Stimulated activated CD8-positive, alpha-beta memory T cell treated with anti-CD3 and anti-CD28 coated beads, Interleukin-4, amount 100 ng/mL, for 4 hours (primary cell): ENCODE measurements at regions not wholly inside any gene's neighbourhood (a gene's known extent, or its start where the extent isn't known, plus 50 kb on each side); places are given as distances from the start of the nearest gene placed in this dataset.

Experiments
- DNase-seq, 2 donors: peaks; one replicate each; pipeline ENCODE4 v3.0.0-alpha.2; 2020; ENCODE audit warnings: low read depth in 2 of 2, low spot score in 1 of 2

DNA sequence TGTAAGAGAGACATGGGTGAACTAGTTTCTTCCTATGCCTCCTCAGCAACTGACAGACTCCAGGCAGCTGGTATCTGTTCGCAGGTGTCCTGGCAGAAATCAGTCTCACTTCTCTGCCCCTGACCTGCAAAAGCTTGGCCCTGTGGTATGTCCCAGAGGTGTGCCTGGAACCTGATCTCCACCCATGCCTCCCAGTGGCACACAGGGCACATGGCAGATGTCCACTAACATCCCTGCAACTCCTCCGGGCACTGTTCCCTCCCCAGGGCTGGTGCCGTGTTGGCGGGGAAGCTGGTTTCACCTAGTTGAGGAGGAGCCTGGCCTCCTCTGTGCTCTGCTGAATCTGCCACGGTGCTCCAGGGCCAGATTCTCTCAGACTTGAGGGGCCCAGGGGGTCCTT is 123.3 kb upstream of the GGTLC1 start:
- no peak for DNase-seq

DNA sequence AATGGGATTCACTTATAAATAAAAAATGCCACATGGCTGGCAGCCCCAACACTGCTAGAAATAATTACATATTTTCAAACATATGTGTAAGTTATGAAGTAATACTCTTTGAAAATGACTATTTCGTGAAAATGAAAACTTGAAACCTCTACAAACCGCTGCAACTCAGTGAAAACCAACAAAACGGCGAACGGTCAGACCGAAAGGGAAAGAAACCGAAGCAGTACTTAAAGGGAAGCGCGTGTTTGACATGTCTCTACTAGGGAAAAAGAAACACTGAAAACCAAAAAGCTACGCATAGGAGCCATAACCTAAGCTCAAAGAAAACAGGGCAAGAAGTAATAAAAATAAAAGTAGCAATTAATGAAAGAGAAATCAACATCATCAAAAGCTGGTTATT is 121.0 kb upstream of the GGTLC1 start:
- no peak for DNase-seq

DNA sequence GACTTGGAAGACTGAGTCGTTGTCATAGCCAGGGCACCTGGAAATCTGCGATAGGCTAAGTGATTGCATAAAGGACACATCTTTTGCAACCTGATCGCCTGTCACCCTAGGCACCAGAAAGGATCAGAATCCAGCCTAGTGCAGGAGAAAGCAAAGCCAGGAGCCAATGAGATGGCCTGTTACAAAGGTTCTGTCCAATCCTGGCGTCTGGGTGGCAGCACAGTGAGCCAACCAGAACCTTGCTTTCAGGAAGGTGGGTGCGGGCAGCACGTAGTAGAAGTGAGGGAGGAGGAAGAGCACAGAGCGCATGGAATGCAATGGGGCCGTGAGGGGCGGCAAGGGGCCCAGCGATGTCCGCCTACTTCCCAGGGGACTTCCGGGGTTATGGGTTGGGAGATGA is 120.4 kb upstream of the GGTLC1 start:
- peak in 1 of 2 donors; percentile 14 for DNase-seq

DNA sequence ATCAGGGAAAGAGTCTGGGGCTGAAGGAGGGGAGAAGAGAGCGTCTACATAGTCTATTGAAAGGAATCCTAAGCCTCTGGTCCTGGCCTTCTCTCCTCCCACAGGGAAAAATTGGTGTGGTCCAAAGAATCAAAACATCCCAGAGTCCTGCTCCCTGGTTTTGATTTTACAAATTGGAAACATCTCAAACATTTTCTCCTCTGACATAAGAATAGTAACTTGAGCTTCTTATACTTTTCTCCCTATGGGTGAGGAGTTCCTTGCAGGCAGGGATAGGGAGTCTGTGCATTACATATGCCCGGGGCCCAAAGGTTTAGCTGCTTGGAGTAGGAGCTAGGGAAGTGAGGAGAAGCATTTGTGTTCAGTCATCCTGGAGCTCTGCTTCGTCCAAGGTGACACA is 120.0 kb upstream of the GGTLC1 start:
- no peak for DNase-seq

DNA sequence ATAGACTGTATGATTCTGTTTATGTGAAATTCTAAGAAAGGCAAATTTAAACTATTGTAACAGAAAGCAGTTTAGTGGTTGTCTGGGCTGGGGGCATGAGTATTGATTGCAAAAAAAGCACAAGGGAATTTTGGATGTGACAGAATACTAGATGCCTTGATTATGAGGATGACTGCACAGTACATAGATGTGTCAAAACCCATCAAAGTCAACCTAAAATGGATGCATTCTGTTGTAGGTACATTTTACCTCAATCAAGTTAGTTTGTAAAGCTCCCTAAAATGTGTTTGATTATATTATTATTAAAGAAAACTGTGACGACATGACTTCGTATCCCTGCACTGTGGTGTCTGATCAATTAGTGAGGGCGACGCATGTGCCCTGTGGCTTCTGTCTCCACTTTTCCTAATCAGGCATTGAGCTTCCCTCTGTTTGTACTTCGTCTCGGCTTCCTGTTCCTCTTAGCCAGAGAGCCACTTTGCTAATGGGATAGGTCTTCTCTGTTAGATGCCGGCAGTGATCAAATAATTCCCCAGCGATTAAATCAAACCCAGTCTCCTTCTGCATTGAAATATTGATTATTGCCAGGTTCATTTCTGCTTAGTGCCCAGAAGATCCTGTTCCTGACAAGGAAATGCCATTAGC is 118.3 kb upstream of the GGTLC1 start:
- no peak for DNase-seq

DNA sequence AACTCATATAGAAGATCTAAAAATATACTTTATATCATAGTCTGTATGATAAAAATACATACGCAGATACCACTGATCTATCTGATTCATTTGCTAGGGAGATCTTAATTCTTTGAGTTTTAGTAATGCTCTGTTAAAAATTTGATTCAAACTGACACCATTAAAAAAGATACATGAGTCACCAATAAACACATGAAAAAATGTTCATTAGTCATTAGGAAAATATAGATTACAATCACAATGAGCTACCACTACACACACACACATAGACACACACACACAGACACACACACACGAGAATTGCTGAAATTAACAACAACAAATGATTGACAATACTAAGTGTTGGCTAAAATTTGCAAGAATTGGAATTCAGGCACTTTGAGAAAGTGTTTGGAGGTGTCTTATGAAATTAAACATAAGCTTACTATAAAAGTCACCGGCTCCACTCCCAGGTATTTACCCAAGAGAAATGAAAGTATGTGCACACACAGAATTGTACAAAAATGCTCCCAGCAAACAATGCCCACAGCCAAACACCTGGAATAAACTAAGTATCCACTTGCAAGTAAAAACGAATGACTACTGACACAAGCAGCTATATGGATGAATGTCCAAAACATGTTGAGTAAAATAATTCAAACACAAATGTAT is 117.7 kb upstream of the GGTLC1 start:
- no peak for DNase-seq

DNA sequence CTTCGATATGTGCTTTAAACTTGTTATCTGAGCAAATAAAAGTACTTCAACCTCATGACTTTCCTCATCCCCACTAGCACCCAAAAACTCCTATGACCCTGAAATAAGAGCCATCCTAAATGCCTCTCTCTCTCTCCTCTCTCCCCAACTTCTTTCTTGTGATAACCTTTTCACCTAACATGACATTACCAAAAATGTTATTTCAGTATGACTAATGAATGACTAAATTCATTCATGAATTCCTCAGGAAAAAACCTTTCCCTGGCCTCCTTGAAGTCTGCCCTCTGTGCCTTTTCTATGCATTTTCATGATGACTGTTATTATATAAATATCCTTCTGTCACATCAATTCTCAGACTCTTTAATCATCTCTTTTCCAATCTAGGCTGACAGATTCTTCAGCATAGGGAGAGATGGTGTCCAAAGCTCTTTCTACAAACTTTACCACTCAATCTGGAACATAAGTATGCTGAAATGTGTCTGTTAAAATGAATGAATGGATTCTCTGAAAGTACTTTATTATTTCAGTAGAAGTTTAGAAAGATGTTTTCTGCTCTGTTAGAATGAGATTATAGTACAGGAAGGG is 114.3 kb upstream of the GGTLC1 start:
- no peak for DNase-seq

DNA sequence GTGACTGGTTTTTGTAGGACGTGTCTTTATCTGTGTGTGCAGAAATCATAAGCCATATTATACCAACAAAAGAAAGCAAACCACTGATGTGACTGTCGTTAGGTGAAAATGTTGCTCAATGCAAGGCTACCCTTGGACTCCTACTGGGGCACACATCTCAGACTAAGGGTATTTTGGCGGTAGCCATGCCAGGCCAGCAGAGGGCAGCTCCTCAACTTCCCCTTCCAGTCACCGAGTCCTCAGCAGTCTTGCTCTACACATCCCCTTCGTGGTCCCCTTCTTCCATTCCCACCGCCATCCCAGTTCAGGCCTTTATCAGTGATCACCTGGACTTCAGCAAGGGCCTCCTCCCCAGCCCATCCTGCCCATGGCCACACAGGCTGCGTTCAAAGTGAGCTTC is 113.7 kb upstream of the GGTLC1 start:
- DNase-seq: no peak

DNA sequence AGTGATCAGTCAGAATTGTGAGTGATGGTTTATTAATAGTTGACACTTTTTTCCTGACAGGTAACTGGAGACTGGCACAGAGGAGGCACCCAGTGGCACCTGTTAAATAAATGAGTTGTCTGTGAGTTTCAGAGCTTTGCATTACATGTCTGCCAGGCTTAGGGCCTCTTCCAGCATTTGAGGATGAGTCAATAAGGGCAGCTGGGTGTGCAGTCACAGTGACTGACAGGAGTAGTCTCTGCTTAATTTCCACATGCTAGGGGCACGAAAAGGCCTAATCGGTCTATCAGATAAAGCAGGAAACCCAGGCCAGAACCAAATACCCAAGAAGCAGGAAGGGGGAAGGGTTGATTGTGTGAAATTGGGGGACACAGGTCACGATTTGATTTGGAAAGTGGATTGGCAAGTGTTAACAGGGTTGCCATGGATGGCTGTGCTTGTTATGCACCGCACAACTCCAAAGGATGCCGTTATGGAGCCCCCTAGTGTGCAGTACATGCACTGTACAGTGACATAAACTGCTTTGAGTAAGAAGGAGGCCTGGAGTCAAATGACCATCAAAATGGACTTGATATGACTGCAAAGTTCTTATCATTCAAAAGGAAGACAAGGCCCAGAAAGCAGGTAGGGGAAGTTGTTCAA is 111.9 kb upstream of the GGTLC1 start:
- peak; percentile 7 to 25 for DNase-seq

DNA sequence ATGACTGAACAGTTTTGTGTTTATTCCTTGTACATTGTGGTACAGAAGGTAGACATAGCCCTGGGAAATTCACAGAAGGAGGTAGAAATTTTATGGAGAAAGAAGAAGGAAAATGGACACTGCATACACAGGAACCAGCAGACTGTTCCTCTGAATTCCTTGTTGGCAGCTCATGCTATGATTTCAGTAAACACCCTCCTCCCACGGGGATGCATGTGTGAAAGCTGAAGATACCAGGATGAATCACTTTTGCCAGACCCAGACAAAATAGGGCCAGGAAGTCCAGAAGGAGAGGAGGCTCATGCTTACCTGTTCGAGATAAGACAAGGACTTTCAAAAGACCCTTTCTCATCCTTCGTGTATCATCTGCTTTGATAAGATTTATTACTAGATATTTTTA is 110.3 kb upstream of the GGTLC1 start:
- DNase-seq: no peak

DNA sequence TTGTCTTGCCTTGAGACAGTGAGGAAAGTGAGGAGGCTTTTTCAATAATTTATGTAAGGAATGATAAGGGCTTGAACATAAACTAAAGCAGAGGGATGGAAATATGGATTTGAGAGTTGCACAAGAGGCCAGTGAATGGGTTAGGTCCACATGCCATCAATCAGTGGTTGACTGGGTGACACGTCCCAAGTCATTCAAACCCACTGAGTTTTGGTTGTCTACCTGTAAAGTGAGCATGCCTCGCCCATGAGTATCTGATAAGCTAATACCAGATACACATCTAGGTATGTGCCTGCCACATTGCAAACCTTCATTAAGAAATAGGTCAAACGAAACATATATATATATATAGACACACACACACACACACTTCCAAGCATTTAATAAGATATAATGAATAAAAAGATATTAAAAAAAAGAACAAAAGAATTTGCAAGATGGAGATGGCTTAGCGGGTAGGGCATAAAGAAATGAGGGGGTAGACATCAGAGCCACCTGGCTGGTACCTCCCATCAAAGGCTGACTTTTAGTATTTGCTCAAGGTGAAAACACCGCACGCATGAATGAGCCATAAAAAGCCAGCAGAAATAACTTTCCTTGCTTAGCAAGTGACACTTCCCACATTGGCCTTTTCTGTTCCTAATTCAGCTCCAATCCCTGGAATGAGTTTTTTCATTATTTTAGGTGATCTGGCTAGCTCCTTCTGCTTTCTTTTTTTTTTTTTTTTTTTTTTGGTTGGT is 109.1 kb upstream of the GGTLC1 start:
- DNase-seq: no peak

DNA sequence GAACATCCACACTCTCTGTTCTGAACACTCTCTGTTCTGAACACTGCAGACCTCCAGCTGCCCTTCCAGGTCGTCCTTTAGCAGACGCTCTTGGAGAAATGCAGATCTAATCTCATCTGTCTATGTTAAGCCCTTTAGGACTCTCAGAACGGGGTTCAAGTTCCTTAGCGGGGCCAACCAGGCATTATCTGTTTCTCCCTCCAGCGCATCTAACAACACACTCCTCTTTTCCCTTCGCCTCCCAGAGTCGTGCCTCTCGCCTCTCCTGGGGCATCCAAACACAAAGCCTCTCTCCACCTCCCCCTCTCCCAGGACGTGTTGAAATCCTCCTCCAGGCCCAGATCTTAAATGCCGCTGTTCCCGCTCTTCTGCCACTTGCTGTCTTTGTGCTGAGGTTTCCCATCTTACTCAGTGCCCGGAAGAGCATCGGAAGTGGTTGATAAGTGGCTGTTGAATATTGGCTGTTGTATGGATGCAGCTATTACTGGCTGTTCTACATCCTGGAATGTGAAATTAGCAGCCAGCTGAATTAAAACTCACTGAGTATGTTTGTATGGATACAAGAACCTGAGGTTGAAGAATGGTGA is 108.4 kb upstream of the GGTLC1 start:
- DNase-seq: no peak

DNA sequence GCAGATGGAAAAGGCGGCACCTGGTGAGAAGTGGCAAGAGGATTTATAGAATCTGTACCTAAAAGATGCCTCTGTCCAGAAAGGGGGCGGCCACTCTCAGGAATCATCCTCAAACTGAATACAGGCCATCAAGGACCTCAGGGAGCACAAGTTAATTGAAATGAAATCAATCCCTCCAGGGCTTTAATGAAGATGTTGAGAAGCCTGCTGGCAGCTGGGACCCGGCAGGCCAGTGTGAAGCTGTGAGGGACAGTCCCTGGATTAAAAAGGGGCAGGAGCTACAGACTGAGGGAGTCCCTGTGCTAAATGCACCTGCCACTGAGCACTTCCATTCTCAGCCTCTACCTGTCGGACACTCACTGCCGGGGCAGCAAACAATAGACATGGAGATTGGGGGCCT is 107.7 kb upstream of the GGTLC1 start:
- no peak for DNase-seq

DNA sequence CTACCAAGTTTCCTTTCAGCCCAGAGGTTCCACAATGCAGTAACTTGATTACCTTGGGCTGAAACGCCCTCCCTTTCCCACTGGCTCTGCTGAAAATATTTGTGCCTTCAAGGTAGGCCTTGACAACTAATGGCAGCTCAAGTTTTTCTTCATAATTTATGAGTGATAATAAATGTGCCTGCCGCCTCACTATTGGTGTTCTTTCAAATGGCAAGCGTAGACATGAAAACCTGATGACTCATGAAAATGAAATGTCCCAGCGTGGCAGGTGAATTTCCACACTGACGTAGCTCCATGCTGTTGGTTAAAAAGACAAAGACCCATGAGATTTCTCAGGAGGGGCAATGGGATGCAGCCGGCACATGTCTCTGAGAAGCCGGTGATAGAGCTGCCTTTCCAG is 107.2 kb upstream of the GGTLC1 start:
- DNase-seq: no peak

DNA sequence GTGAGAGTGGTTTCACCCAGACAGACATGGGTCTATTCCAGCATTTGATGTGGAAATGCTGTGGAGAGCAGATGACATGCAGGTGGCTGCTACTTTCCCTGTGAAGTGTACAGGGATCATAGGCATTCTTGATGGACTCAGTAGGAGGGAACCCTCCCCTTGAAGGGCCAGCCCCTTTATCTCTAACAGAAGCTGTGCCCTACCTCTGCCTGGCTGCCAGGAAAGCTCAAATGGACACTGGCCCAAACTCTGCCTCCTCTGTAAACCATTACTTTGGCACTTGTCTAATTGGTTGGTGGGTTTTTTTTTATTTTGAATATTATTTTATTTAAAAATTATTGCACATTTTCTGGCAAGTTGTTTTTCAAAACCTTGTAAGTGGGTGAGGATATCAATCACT is 106.7 kb upstream of the GGTLC1 start:
- no peak for DNase-seq

DNA sequence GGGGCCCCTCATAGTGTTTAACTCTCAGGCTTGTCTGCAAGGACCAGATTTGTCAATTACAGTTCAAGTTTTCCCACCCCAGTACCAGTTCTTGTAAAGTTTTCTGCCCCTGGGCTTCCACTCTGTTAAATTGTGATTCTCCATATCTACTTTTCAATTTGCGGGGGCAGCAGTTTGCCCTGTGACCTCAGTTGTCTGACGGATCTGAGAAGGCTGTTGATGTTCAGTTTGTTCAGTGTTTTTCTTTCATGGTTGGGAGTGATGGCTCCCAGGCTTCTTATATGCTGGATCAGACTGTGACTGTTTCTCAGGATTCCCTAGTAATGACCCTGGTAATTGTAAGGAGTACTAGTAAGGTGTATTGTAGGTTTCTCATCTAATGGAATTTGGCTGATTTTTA is 101.0 kb upstream of the GGTLC1 start:
- no peak for DNase-seq

DNA sequence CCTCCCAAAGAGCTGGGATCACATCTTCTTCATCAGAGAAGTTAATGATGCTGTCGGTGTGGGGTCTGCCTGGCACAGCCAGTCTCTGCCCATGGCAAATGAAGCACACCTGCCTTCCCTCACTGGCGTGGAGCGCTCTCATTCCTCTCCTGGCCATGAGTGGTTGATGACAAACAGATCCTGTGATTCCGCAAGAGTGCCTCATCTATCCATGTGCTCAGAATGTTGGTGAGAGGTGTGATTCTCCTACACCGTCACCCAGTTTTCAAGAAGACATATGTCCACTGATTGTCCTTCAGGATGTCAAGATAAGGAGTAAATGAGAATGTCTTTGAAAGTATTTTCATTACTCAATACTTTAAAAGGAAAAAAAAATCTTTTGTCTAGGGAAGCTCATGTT is 97.5 kb upstream of the GGTLC1 start:
- DNase-seq: no peak

DNA sequence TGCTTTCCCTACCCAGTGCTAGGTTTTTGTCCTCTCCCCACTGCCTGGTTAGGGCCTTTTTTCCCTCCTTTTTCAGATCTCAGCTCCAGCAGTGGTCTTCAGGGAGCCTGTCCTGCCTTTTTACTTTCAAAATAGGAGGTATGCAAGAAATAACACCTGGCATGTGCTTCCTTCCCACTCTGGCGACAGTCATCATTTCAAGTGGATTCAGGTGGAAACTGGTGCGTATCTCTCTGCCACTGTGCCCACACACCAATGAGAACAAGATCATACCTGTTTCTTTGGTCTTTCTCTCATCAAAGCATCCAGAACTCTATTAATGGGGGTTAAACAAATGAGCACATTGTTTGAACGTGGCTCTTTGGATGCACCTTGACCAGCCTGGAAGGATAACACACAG is 95.7 kb upstream of the GGTLC1 start:
- DNase-seq: no peak

DNA sequence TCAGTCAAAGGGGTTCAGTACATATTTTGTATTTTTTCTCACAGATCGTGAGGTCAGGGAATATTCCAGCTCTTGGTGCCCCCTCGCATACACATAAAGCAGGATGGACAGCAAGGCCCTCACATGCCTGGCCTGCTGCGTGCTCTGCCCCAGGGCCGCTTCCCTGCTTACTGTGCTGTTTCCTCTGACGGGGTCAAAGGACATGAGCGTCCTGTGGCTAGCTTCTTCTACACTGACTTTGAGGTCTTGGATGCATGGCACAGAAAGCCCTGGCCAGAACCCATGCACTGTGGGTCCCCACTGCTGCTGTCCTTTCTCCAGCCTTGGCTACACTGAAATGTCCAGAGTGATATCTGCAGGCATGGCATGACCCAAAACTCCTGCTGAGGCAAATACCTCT is 92.5 kb upstream of the GGTLC1 start:
- no peak for DNase-seq

DNA sequence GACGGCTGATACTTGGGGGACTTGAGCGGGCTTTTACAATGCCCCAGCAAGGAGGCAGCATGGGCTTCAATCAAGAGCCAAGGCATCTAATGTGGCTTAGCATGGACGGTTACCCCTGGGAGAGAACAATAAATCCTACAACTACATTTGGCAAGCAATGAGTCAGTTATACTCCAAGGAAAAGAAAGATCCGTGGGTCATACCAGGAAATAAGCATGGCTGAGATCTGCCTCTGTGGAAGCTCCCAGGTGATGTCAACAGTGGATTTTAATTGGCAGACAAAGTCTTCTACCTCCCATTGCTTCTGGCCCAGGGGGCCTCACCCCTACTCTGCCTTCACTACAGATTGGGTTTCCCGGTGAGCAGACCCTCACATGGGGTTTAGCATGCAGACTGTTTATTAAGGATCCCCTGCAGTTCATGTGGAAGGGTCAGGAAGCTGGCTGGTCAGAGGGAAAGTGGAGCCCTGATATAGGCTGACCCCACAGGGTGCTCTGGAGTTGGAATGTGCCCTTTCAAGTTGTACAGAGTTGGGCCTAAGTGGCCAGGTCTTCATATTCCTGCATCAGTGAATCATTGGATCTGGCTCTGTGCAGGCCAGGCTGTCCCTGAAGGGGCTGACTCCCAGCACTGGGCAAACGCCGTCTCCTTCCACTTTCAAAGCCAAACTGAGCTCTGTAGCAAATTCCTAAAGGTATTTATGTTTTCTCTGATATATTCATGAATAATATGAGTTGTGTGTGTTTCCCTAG is 91.3 kb upstream of the GGTLC1 start:
- DNase-seq: no peak

DNA sequence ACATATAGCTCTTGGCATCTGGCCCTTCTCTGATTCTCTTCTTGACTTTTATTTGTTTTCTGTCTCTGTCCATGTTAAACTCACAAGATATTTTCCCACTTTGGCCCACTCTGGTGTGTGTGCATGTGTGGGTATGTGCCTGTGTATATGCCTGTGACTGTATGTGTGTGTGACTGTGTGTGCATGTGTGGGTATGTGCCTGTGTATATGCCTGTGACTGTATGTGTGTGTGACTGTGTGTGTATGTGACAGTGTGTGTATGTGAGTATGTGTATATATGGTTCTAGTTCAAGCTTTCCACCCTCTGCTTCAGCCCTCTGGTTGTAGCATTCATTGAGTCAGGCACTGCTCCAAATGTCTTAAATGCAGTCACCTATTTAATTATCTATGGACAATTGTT is 88.6 kb upstream of the GGTLC1 start:
- DNase-seq: no peak
